Stimulated activated naive CD8-positive, alpha-beta T cell treated with anti-CD3 and anti-CD28 coated beads, Interleukin-15, Interleukin-2, amounts not matched to agents 100 ng/mL and 50 ng/mL, for 24 hours (primary cell): ENCODE measurements at regions not wholly inside any gene's neighbourhood (a gene's known extent, or its start where the extent isn't known, plus 50 kb on each side); places are given as distances from the start of the nearest gene placed in this dataset.

Experiments
- H3K27ac Mint-ChIP-seq: one replicate; pipeline ENCODE4 v1.8.0; 2021; ENCODE audit warnings: mild to moderate bottlenecking, mixed read lengths
- H3K27me3 Mint-ChIP-seq: one replicate; pipeline ENCODE4 v1.8.0; 2021; ENCODE audit warnings: mixed read lengths
- H3K36me3 Mint-ChIP-seq: one replicate; pipeline ENCODE4 v1.8.0; 2021; ENCODE audit warnings: low read depth, mixed read lengths
- H3K4me1 Mint-ChIP-seq: one replicate; pipeline ENCODE4 v1.8.0; 2021; ENCODE audit warnings: low read depth, mixed read lengths
- H3K4me3 Mint-ChIP-seq: one replicate; pipeline ENCODE4 v1.8.0; 2021; ENCODE audit warnings: mild to moderate bottlenecking, mixed read lengths
- H3K9me3 Mint-ChIP-seq: one replicate; pipeline ENCODE4 v1.8.0; 2021; ENCODE audit warnings: mixed read lengths

DNA sequence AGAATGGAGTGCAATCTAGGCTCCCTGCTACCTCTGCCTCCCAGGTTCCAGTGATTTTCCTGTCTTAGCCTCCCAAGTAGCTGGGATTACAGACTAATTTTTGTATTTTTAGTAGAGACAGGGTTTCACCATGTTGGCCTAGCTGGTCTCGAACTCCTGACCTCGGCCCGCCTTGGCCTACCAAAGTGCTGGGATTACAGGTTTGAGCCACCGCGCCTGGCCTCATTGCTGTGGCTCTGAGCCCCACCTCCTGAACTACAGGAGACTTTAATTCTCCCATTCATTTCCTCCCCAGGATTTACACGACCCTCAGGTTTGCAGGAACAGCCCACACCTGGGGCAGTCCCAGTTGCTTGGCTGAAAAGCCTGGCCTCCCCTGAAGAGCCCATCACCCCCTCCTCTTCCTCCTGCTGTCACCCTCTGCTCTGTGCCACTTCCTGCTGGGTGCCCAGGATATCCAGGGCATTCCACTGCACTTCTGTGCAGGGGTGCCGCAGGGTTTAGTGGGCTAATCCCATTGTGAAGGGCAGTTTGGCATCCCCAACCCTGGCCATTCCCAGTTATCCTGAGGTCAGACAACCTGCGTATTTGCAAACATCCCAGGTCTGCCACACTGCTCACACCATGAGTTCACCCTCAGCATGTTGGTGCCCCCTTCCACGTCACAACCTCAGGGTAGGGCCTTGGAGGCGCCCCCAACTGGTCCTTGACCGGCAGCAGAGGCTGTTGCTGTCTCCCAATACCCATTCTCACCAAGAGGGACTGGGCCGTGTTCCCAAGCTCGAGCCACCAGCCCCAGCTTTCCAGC is 265.0 kb upstream of the IRX4 start:
- peaks cover 8% of the 10 kb centered on the region for H3K27me3 Mint-ChIP-seq
- H3K4me3 Mint-ChIP-seq, result no peak overlapping the region
- H3K4me1 Mint-ChIP-seq, result no peaks in the 10 kb centered on the region

DNA sequence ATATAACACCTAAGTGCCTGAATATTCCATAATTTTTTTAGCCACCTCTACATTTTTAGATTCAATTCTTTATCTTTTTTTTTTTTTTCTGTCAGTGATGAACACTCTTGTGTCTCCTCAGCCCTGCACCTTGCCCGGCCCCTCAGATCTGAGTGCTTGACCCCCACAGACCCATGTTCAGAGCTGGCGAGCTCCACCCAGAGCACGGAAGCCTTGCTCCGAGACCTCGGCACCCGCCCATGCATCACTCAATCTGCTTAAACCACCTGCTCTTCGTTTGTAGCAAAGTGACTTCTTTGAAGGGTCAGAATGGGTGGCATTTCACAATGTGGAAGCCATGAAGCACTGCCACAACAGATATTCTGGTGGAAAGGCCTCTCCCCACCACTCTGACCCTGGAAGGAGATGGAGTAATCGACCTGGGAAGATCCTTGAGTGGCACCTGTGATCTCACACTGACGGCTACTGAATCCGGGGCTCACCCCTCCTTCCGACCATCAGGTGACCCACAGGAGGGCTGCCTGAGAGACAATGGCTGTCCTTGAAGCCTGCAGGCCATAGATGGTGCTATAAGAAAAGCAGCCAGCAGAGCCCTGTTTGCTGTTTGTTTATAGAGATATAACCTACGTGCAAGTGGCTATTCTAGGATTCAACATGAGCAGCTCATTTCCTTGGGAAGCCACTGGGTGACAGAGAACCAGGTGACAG is 261.1 kb upstream of the IRX4 start:
- H3K9me3 Mint-ChIP-seq, result no peaks in the 10 kb centered on the region

More for the DNA sequence above, 265.0 kb upstream of the IRX4 start:
- no peaks in the 10 kb centered on the region for H3K9me3 Mint-ChIP-seq
- H3K36me3 Mint-ChIP-seq, result no peaks in the 10 kb centered on the region
- no peak overlapping the region for H3K27ac Mint-ChIP-seq

GRCh38 chr5:2143088-2143487 is 260.4 kb upstream of the IRX4 start:
- H3K27me3 Mint-ChIP-seq, result peaks cover 9% of the 10 kb centered on the region
- H3K27ac Mint-ChIP-seq, result no peak overlapping the region
- no peak overlapping the region for H3K4me3 Mint-ChIP-seq
- H3K9me3 Mint-ChIP-seq, result no peaks in the 10 kb centered on the region
- no peaks in the 10 kb centered on the region for H3K36me3 Mint-ChIP-seq
- H3K4me1 Mint-ChIP-seq, result no peaks in the 10 kb centered on the region

More for the DNA sequence above, 261.1 kb upstream of the IRX4 start:
- Mint-ChIP-seq H3K27ac (no peak overlapping the region), H3K4me3 (no peak overlapping the region), H3K4me1 (no peaks in the 10 kb centered on the region), H3K27me3 (peaks cover 6% of the 10 kb centered on the region), H3K36me3 (no peaks in the 10 kb centered on the region)

DNA sequence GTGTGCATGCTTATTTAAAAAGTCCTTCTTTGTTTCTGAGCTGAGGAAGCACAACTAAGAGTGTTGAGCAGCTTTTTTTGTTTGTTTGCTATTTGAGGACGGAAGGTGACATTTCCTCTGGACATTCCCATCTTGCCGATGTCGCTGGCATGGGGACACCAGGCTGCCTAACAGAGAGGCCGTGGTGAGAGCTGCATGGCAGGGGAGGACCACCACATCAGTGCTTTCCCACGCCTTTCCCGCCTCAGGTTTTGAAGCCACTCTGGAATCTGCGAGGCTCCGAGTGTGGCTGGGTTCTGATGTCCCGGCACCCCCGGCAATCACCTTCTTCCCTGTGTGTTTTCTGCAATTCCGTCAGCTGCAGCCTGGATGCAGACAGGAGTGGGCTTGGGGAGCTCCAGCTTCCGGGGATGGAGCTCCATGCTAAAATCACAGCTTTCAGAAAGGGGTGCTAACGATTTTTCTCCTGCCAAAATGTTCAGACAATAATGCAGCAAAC is 259.8 kb upstream of the IRX4 start:
- Mint-ChIP-seq H3K27ac (no peak overlapping the region), H3K27me3 (peaks cover 9% of the 10 kb centered on the region), H3K36me3 (no peaks in the 10 kb centered on the region), H3K9me3 (no peaks in the 10 kb centered on the region), H3K4me3 (no peak overlapping the region), H3K4me1 (no peaks in the 10 kb centered on the region)

GRCh38 chr5:2141254-2142000 is 258.7 kb upstream of the IRX4 start:
- Mint-ChIP-seq H3K27ac (no peak overlapping the region), H3K27me3 (peaks cover 9% of the 10 kb centered on the region), H3K4me3 (no peak overlapping the region), H3K4me1 (no peaks in the 10 kb centered on the region), H3K36me3 (no peaks in the 10 kb centered on the region), H3K9me3 (no peaks in the 10 kb centered on the region)

- H3K4me3 Mint-ChIP-seq, result no peak overlapping the region
- no peaks in the 10 kb centered on the region for H3K9me3 Mint-ChIP-seq
- H3K27me3 Mint-ChIP-seq, result peaks cover 9% of the 10 kb centered on the region
- no peak overlapping the region for H3K27ac Mint-ChIP-seq
- no peaks in the 10 kb centered on the region for H3K4me1 Mint-ChIP-seq
- H3K36me3 Mint-ChIP-seq, result no peaks in the 10 kb centered on the region
Observed at GRCh38 chr5:2140501-2141175, 257.9 kb upstream of the IRX4 start.

DNA sequence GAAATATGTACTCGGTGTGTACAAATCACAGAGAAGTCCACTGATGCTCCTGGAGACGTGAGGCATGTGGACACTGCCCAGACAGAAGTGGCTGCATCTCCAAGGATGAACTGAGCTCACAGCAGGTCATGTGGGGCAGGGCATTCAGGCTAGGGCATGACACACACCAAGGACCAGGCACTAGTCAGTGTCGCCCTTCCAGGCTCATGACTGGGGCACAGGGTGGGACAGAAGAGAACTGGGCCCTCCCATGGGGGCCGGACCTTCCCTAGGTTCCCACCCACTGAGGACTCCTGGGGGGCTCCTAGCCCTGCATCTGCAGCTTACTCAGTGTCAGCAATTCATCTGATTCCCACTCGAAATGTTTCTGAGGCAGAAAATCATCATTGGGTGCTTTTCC is 256.8 kb upstream of the IRX4 start:
- Mint-ChIP-seq H3K27ac (no peak overlapping the region), H3K27me3 (peaks cover 9% of the 10 kb centered on the region), H3K4me1 (no peaks in the 10 kb centered on the region), H3K4me3 (no peak overlapping the region), H3K9me3 (no peaks in the 10 kb centered on the region), H3K36me3 (no peaks in the 10 kb centered on the region)

- H3K9me3 Mint-ChIP-seq, result no peaks in the 10 kb centered on the region
- H3K27ac Mint-ChIP-seq, result no peak overlapping the region
- no peaks in the 10 kb centered on the region for H3K4me1 Mint-ChIP-seq
- peaks cover 9% of the 10 kb centered on the region for H3K27me3 Mint-ChIP-seq
- H3K4me3 Mint-ChIP-seq, result no peak overlapping the region
- no peaks in the 10 kb centered on the region for H3K36me3 Mint-ChIP-seq
Observed at GRCh38 chr5:2138896-2139295, 256.2 kb upstream of the IRX4 start.

DNA sequence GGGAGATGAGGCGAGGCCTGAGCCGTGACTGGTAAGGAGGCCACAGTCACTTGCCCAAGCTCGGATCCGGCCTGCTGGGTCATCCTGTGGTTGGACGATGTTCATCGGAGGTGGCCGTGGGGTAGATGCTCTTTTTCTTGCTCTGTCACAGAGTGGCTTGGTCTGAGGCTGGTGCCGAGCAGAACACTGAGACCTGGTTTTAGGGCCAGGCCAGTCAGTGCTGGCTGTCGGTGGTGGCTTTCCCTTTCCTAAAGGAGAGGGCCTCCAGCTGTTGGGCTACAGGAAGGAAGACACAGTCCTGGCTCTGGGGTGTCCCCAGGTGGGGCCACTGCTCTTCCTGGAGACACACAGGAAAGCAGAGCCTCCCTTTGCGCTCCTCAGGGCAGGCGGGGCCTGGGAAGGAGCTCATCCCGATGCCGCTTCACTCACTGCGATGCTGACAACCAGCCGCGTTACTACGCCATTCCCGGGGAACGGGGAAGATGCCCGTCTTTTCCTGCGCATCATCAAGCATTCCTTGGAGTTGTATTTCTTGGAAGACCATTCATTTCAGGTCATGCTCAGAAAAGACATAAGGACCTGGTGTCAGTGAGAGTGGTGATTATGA is 254.8 kb upstream of the IRX4 start:
- no peaks in the 10 kb centered on the region for H3K4me1 Mint-ChIP-seq
- no peaks in the 10 kb centered on the region for H3K36me3 Mint-ChIP-seq
- no peak overlapping the region for H3K27ac Mint-ChIP-seq
- H3K9me3 Mint-ChIP-seq, result no peaks in the 10 kb centered on the region
- H3K4me3 Mint-ChIP-seq, result no peak overlapping the region
- H3K27me3 Mint-ChIP-seq, result peaks cover 9% of the 10 kb centered on the region

- Mint-ChIP-seq H3K27me3 (peaks cover 9% of the 10 kb centered on the region), H3K9me3 (no peaks in the 10 kb centered on the region), H3K4me3 (no peak overlapping the region), H3K27ac (no peak overlapping the region), H3K4me1 (no peaks in the 10 kb centered on the region), H3K36me3 (no peaks in the 10 kb centered on the region)
Observed at GRCh38 chr5:2136728-2137333, 254.1 kb upstream of the IRX4 start.

DNA sequence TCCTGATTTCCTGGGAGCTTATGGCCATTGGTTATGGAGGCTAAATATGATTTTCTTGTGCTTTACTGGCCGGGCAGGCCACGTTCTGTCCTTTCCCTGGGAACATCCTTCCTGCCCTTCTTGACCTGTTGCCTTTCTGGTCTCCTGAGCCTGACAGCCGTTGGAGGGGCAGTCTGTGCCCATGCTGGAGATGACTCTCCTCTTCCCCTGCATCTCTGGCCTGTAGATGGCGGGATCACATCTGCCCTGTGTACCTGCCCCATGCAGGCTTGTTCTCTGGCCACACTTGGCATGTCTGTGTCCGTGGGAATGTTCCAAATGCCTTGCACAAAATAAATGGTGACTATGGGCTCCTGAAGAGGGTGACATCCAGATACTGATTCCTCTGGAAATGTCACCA is 253.1 kb upstream of the IRX4 start:
- no peaks in the 10 kb centered on the region for H3K36me3 Mint-ChIP-seq
- H3K9me3 Mint-ChIP-seq, result no peaks in the 10 kb centered on the region
- H3K4me1 Mint-ChIP-seq, result no peaks in the 10 kb centered on the region
- no peak overlapping the region for H3K27ac Mint-ChIP-seq
- H3K27me3 Mint-ChIP-seq, result peaks cover 6% of the 10 kb centered on the region
- no peak overlapping the region for H3K4me3 Mint-ChIP-seq

- no peak overlapping the region for H3K27ac Mint-ChIP-seq
- no peaks in the 10 kb centered on the region for H3K9me3 Mint-ChIP-seq
- H3K4me1 Mint-ChIP-seq, result no peaks in the 10 kb centered on the region
- no peaks in the 10 kb centered on the region for H3K36me3 Mint-ChIP-seq
- no peak overlapping the region for H3K4me3 Mint-ChIP-seq
- H3K27me3 Mint-ChIP-seq, result peaks cover 4% of the 10 kb centered on the region
Observed at GRCh38 chr5:2135354-2135753, 252.6 kb upstream of the IRX4 start.

DNA sequence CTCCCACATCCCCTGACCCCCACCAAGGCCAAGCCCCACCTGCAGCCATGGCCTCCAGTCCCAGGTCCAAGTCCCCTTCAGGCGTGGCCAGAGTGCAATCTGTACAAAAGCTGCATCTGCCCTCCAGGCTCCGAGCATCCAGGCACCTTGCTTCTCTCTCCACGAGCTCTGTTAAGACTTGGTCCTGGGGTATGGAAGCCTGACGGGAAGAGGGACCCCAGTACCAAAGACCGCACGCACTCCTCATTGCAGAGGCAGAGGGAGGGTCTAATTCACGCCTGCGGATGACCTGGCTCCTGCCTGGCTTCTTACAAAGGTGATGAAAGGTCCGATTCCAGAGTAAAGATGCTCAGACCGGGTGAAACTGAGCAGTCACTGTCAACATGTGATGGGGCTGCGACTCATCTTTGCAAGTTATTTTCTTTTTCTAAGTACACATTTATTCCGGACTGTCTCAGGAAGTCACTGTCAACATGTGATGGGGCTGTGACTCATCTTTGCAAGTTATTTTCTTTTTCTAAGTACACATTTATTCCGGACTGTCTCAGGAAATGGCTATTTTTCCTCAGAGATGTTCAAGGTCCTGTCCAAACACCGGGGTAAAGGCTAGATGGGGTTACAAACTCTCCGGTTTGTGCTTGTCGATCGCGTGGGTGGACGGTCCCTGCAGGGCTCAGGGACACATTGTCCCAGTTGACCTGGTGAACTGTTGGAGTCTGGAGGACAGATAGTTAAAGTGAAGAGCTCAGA is 252.0 kb upstream of the IRX4 start:
- H3K36me3 Mint-ChIP-seq, result no peaks in the 10 kb centered on the region
- peaks cover 4% of the 10 kb centered on the region for H3K27me3 Mint-ChIP-seq
- no peak overlapping the region for H3K4me3 Mint-ChIP-seq
- H3K27ac Mint-ChIP-seq, result no peak overlapping the region
- H3K9me3 Mint-ChIP-seq, result no peaks in the 10 kb centered on the region
- no peaks in the 10 kb centered on the region for H3K4me1 Mint-ChIP-seq
